Astrocyte (in vitro differentiated cells and primary cell): ENCODE measurements at regions not wholly inside any gene's neighbourhood (a gene's known extent, or its start where the extent isn't known, plus 50 kb on each side); places are given as distances from the start of the nearest gene placed in this dataset.

ENCODE experiments used
- DNase-seq: peaks from one replicate; pipeline ENCODE4 v3.0.0-alpha.2; 2010; ENCODE audit warnings: low read depth
- FAIRE-seq: peaks from 2 replicates; lab custom pipeline; 2011; peaks lifted over from hg19 to GRCh38; lab: Jason Lieb, UNC
- H2AFZ ChIP-seq: 2 replicates; pipeline ENCODE4 v1.6.0; 2012; ENCODE audit warnings: low read depth, low read length, inconsistent platforms
- H3K27ac ChIP-seq: 2 replicates; pipeline ENCODE4 v1.5.1; 2011; ENCODE audit warnings: low read depth, low read length, inconsistent platforms
- H3K27me3 ChIP-seq: 2 replicates; pipeline ENCODE4 v1.6.0; 2011; ENCODE audit warnings: low read length, inconsistent platforms; ENCODE audit not compliant: insufficient read depth
- H3K36me3 ChIP-seq: 2 replicates; pipeline ENCODE4 v1.5.1; 2011; ENCODE audit warnings: low read length, inconsistent platforms; ENCODE audit not compliant: insufficient read depth
- H3K4me1 ChIP-seq: 2 replicates; pipeline ENCODE4 v1.5.1; 2011; ENCODE audit warnings: low read length, inconsistent platforms; ENCODE audit not compliant: insufficient read depth
- H3K4me2 ChIP-seq: 2 replicates; pipeline ENCODE4 v1.6.0; 2012; ENCODE audit warnings: low read length, inconsistent platforms
- H3K4me3 ChIP-seq: 2 replicates; pipeline ENCODE4 v1.5.1; 2011; ENCODE audit warnings: low read depth, mild to moderate bottlenecking, low read length, inconsistent platforms; ENCODE audit not compliant: insufficient read depth
- H3K79me2 ChIP-seq: 2 replicates; pipeline ENCODE4 v1.6.0; 2012; ENCODE audit warnings: mild to moderate bottlenecking, low read length, inconsistent platforms; ENCODE audit not compliant: insufficient read depth
- H3K9ac ChIP-seq: 2 replicates; pipeline ENCODE4 v1.6.0; 2012; ENCODE audit warnings: mild to moderate bottlenecking, low read length, inconsistent platforms
- H3K9me3 ChIP-seq: 2 replicates; pipeline ENCODE4 v1.5.1; 2012; ENCODE audit warnings: low read depth, mild to moderate bottlenecking, low read length, inconsistent platforms; ENCODE audit not compliant: insufficient read depth
- H4K20me1 ChIP-seq: 2 replicates; pipeline ENCODE4 v1.6.0; 2012; ENCODE audit warnings: low read length, inconsistent platforms; ENCODE audit not compliant: insufficient read depth
- H3K27ac Mint-ChIP-seq: one replicate; pipeline ENCODE4 v1.8.0; 2021; ENCODE audit warnings: mild to moderate bottlenecking, mixed read lengths; ENCODE audit not compliant: unreplicated experiment
- H3K27me3 Mint-ChIP-seq: one replicate; pipeline ENCODE4 v1.8.0; 2021; ENCODE audit warnings: low read depth, mixed read lengths; ENCODE audit not compliant: unreplicated experiment
- H3K36me3 Mint-ChIP-seq: one replicate; pipeline ENCODE4 v1.8.0; 2021; ENCODE audit warnings: low read depth, mixed read lengths; ENCODE audit not compliant: unreplicated experiment
- H3K4me1 Mint-ChIP-seq: one replicate; pipeline ENCODE4 v1.8.0; 2021; ENCODE audit warnings: low read depth, mixed read lengths; ENCODE audit not compliant: unreplicated experiment
- H3K4me3 Mint-ChIP-seq: one replicate; pipeline ENCODE4 v1.8.0; 2021; ENCODE audit warnings: mild to moderate bottlenecking, moderate library complexity, mixed read lengths; ENCODE audit not compliant: unreplicated experiment
- H3K9me3 Mint-ChIP-seq: one replicate; pipeline ENCODE4 v1.8.0; 2021; ENCODE audit warnings: mild to moderate bottlenecking, mixed read lengths; ENCODE audit not compliant: unreplicated experiment
- EZH2 ChIP-seq: IDR thresholded peaks from 2 replicates; pipeline ENCODE4 v1.6.1; 2012; ENCODE audit warnings: mild to moderate bottlenecking, low read length, inconsistent platforms; ENCODE audit not compliant: insufficient read depth
- TF ChIP-seq, protein P1 (sequence below): IDR thresholded peaks from 2 replicates; pipeline ENCODE4 v1.5.1; 2011; ENCODE audit warnings: low read depth, mild to moderate bottlenecking, inconsistent platforms, low read length, moderate library complexity; ENCODE audit not compliant: insufficient read depth

GRCh38 chr17:71633391-71633849, 487.4 kb upstream of the SOX9 start:
- no peaks in the 10 kb centered on the region for H3K27me3 ChIP-seq
- peak; percentile 100 for FAIRE-seq
- peaks cover 31% of the 10 kb centered on the region for H3K4me1 ChIP-seq
- H3K9ac ChIP-seq: peak overlapping the region; percentile 13
- no peaks in the 10 kb centered on the region for H3K36me3 ChIP-seq
- H3K27ac ChIP-seq: peak overlapping the region; percentile 85
- H3K9me3 ChIP-seq: no peaks in the 10 kb centered on the region
- H3K27ac Mint-ChIP-seq: peak overlapping the region; percentile 97
- TF ChIP-seq, protein P1, sequence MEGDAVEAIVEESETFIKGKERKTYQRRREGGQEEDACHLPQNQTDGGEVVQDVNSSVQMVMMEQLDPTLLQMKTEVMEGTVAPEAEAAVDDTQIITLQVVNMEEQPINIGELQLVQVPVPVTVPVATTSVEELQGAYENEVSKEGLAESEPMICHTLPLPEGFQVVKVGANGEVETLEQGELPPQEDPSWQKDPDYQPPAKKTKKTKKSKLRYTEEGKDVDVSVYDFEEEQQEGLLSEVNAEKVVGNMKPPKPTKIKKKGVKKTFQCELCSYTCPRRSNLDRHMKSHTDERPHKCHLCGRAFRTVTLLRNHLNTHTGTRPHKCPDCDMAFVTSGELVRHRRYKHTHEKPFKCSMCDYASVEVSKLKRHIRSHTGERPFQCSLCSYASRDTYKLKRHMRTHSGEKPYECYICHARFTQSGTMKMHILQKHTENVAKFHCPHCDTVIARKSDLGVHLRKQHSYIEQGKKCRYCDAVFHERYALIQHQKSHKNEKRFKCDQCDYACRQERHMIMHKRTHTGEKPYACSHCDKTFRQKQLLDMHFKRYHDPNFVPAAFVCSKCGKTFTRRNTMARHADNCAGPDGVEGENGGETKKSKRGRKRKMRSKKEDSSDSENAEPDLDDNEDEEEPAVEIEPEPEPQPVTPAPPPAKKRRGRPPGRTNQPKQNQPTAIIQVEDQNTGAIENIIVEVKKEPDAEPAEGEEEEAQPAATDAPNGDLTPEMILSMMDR: no peak
- TF ChIP-seq EZH2: no peak
- H4K20me1 ChIP-seq: no peaks in the 10 kb centered on the region
- peak; percentile 96 for DNase-seq
- no peak overlapping the region for H2AFZ ChIP-seq
- peaks cover 2% of the 10 kb centered on the region for H3K9me3 Mint-ChIP-seq
- H3K36me3 Mint-ChIP-seq: no peaks in the 10 kb centered on the region
- H3K27me3 Mint-ChIP-seq: no peaks in the 10 kb centered on the region
- H3K4me2 ChIP-seq: peak overlapping the region; percentile 76
- peak overlapping the region; percentile 45 for H3K4me3 ChIP-seq
- peaks cover 39% of the 10 kb centered on the region for H3K4me1 Mint-ChIP-seq
- no peaks in the 10 kb centered on the region for H3K79me2 ChIP-seq
- no peak overlapping the region for H3K4me3 Mint-ChIP-seq

DNA sequence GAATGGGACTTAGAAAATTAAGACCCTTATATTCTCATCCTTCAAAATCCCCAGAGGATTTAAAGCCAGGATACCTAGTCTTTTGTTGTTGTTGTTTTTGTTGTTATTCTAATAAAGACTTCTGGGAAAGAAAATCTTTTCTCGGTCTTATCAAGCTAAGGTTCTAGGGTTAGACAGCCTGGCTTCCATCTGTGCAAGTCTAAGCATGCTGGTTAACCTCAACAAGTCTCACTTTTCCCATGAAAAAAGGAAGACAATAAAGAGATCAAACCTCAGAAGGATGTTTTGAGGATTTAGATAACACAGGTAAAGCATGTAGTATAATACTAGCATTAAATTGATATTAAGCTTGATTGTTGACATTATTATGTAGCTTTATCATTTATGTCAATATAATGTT, 486.4 kb upstream of the SOX9 start:
- Mint-ChIP-seq H3K36me3 (no peaks in the 10 kb centered on the region), H3K4me1 (peaks cover 39% of the 10 kb centered on the region), H3K4me3 (no peak overlapping the region), H3K9me3 (peaks cover 2% of the 10 kb centered on the region), H3K27ac (peak overlapping the region; percentile 68), H3K27me3 (no peaks in the 10 kb centered on the region)
- H3K36me3 ChIP-seq: no peaks in the 10 kb centered on the region
- H3K79me2 ChIP-seq: no peaks in the 10 kb centered on the region
- H3K4me2 ChIP-seq: no peak overlapping the region
- DNase-seq (no peak), FAIRE-seq (peak; percentile 17)
- no peak overlapping the region for H3K27ac ChIP-seq
- no peak overlapping the region for H3K9ac ChIP-seq
- no peaks in the 10 kb centered on the region for H3K9me3 ChIP-seq
- H4K20me1 ChIP-seq: no peaks in the 10 kb centered on the region
- H2AFZ ChIP-seq: no peak overlapping the region
- no peaks in the 10 kb centered on the region for H3K27me3 ChIP-seq
- no peak overlapping the region for H3K4me3 ChIP-seq
- TF ChIP-seq, protein P1: no peak
- no peak for TF ChIP-seq EZH2
- H3K4me1 ChIP-seq: peaks cover 31% of the 10 kb centered on the region

- FAIRE-seq: no peak
- H3K4me3 ChIP-seq: no peak overlapping the region
These were observed 485.6 kb upstream of the SOX9 start for GRCh38 chr17:71635187-71635586.

More at GRCh38 chr17:71635187-71635586, 485.6 kb upstream of the SOX9 start:
- Mint-ChIP-seq H3K4me3 (no peak overlapping the region), H3K27ac (peak overlapping the region; percentile 8), H3K4me1 (peaks cover 40% of the 10 kb centered on the region), H3K27me3 (no peaks in the 10 kb centered on the region), H3K9me3 (peaks cover 2% of the 10 kb centered on the region), H3K36me3 (no peaks in the 10 kb centered on the region)
- Histone ChIP-seq H3K36me3 (no peaks in the 10 kb centered on the region), H2AFZ (no peak overlapping the region), H3K4me1 (peaks cover 31% of the 10 kb centered on the region), H3K79me2 (no peaks in the 10 kb centered on the region), H3K9ac (no peak overlapping the region), H3K27me3 (no peaks in the 10 kb centered on the region), H4K20me1 (no peaks in the 10 kb centered on the region), H3K4me2 (no peak overlapping the region), H3K27ac (no peak overlapping the region), H3K9me3 (no peaks in the 10 kb centered on the region)
- no peak for DNase-seq
- TF ChIP-seq, protein P1: no peak
- no peak for TF ChIP-seq EZH2
